K562 (cell line): ENCODE measurements at regions not wholly inside any gene's neighbourhood (a gene's known extent, or its start where the extent isn't known, plus 50 kb on each side); places are given as distances from the start of the nearest gene placed in this dataset.

Experiments
- ATAC-seq: fragments of 200-7000 bp; cut with Tn5 transposase; 3 replicates; pipeline ENCODE4 v1.9.1; 2020; ENCODE audit warnings: moderate library complexity
- BruUV-seq: library from RNA; stranded (reverse); fragments of 400-500 nt; replicated peaks from 2 replicates; lab custom pipeline; 2021; lab: Mats Ljungman, UMichigan
- CTCF ChIA-PET: fragments of 300-600 bp; formaldehyde crosslinking; extraction: SDS; loops from one replicate; lab custom pipeline; 2021; ENCODE audit warnings: low intra/inter-chr PET ratio; lab: Yijun Ruan, JAX
- POLR2A ChIA-PET: fragments of 300-600, 350-650 bp; sonication (Branson Sonifier 250); formaldehyde crosslinking; extraction: SDS; loops from one replicate; lab custom pipeline; 2021; ENCODE audit warnings: antibody characterized with exemption, inconsistent platforms; lab: Yijun Ruan, JAX
- DNase-seq, 4 experiments: peaks; one replicate each; pipeline versions ENCODE4 v3.0.0 to v3.0.0-alpha.2; 2011 to 2018; ENCODE audit warnings: low spot score in 3 of 4, mixed read lengths in 3 of 4; ENCODE audit errors: extremely low read depth in 1 of 4
- FAIRE-seq: peaks from 2 replicates; lab custom pipeline; 2011; peaks lifted over from hg19 to GRCh38; lab: Jason Lieb, UNC
- H2AFZ ChIP-seq: 2 replicates; pipeline ENCODE4 v1.6.0; 2011; ENCODE audit warnings: low read depth, low read length, control low read depth, inconsistent platforms
- H3K27ac ChIP-seq: fragments of 200-600 bp; 3 replicates; pipeline ENCODE4 v1.8.0; 2011; ENCODE audit warnings: low read depth, mild to moderate bottlenecking, control low read depth, inconsistent platforms, low read length, moderate library complexity, mixed read lengths; ENCODE audit errors: extremely low read depth
- H3K27me3 ChIP-seq, 2 experiments: fragments of 300-600 bp in 1 of 2; 2 replicates in 1 of 2; 3 replicates in 1 of 2; pipeline versions ENCODE4 v1.6.0 to v1.8.0; 2011; ENCODE audit warnings: inconsistent platforms in 2 of 2, low read length in 2 of 2, mild to moderate bottlenecking in 1 of 2, mixed read lengths in 1 of 2, moderate library complexity in 1 of 2; ENCODE audit not compliant: control insufficient read depth in 2 of 2, insufficient read depth in 2 of 2
- H3K36me3 ChIP-seq: fragments of 300-600 bp; 3 replicates; pipeline ENCODE4 v1.8.0; 2011; ENCODE audit warnings: mild to moderate bottlenecking, low read length, inconsistent platforms; ENCODE audit not compliant: control insufficient read depth, insufficient read depth
- H3K4me1 ChIP-seq, 2 experiments: fragments of 200-600 bp in 1 of 2; replicated peaks in 1 of 2; 2 replicates in 1 of 2; 3 replicates in 1 of 2; pipeline versions ENCODE4 v1.5.1 to v1.8.0; 2011; ENCODE audit warnings: inconsistent platforms in 2 of 2, low read length in 2 of 2, mild to moderate bottlenecking in 1 of 2, mixed read lengths in 1 of 2, moderate library complexity in 1 of 2; ENCODE audit not compliant: control insufficient read depth in 2 of 2, insufficient read depth in 2 of 2
- H3K4me2 ChIP-seq: 2 replicates; pipeline ENCODE4 v1.6.1; 2011; ENCODE audit warnings: low read length, control low read depth, inconsistent platforms, mixed read lengths; ENCODE audit not compliant: insufficient read depth
- H3K4me3 ChIP-seq: fragments of 200-600 bp; sonication (generic), shearing (Covaris generic); 2 replicates; pipeline ENCODE4 v1.5.1; 2016; ENCODE audit warnings: control low read depth, inconsistent platforms
- H3K79me2 ChIP-seq: fragments of 200-600 bp; 3 replicates; pipeline ENCODE4 v1.8.0; 2011; ENCODE audit warnings: low read length, inconsistent platforms; ENCODE audit not compliant: control insufficient read depth, insufficient read depth
- H3K9ac ChIP-seq, 2 experiments: 2 replicates each; pipeline versions ENCODE4 v1.6.0 to v1.6.1; 2011; ENCODE audit warnings: low read depth in 2 of 2, low read length in 2 of 2, control low read depth in 1 of 2, inconsistent platforms in 1 of 2, mild to moderate bottlenecking in 1 of 2, mixed read lengths in 1 of 2; ENCODE audit not compliant: insufficient read depth in 1 of 2
- H3K9me1 ChIP-seq: one replicate; pipeline ENCODE4 v1.6.0; 2011; ENCODE audit warnings: inconsistent platforms, mild to moderate bottlenecking, low read length, moderate library complexity; ENCODE audit not compliant: control insufficient read depth, insufficient read depth
- H3K9me3 ChIP-seq: replicated peaks from 2 replicates; pipeline ENCODE4 v1.5.1; 2011; ENCODE audit warnings: low read depth, low read length, inconsistent platforms; ENCODE audit not compliant: control insufficient read depth, insufficient read depth
- H4K20me1 ChIP-seq: replicated peaks from 2 replicates; pipeline ENCODE4 v1.6.1; 2011; ENCODE audit warnings: low read length, inconsistent platforms, mixed read lengths; ENCODE audit not compliant: control insufficient read depth, insufficient read depth
- BRD4 ChIP-seq: fragments of 200-600 bp; sonication (generic); IDR thresholded peaks from 2 replicates; pipeline ENCODE4 v1.6.1; 2017; ENCODE audit warnings: inconsistent platforms
- CBX3 ChIP-seq, 2 experiments: IDR thresholded peaks; 1 replicate in 1 of 2; 2 replicates in 1 of 2; pipeline ENCODE4 v1.6.1; 2012; ENCODE audit warnings: inconsistent platforms in 2 of 2, low read length in 2 of 2, borderline replicate concordance in 1 of 2, control low read depth in 1 of 2
- CREB1 ChIP-seq, 2 experiments: sonication (generic) in 1 of 2; formaldehyde crosslinking in 1 of 2; IDR thresholded peaks; 2 replicates each; pipeline versions ENCODE4 v1.6.1 to v1.8.0; 2012 to 2022; ENCODE audit warnings: inconsistent platforms in 1 of 2, mild to moderate bottlenecking in 1 of 2, missing genetic modification reagents in 1 of 2, moderate library complexity in 1 of 2
- E2F4 ChIP-seq: sonication (generic); formaldehyde crosslinking; IDR thresholded peaks from 2 replicates; pipeline ENCODE4 v1.8.0; 2022; ENCODE audit warnings: mild to moderate bottlenecking, low read depth, missing genetic modification reagents
- FOXP4 ChIP-seq: sonication (generic); formaldehyde crosslinking; IDR thresholded peaks from 2 replicates; pipeline ENCODE4 v1.8.0; 2022; ENCODE audit warnings: mild to moderate bottlenecking, missing genetic modification reagents, borderline replicate concordance
- HNRNPLL ChIP-seq: fragments of 200-400 bp; formaldehyde crosslinking; IDR thresholded peaks from 2 replicates; pipeline ENCODE4 v1.6.1; 2017; ENCODE audit warnings: low read length, low read depth, mild to moderate bottlenecking; ENCODE audit not compliant: poor library complexity, severe bottlenecking
- HSF4 ChIP-seq: fragments of 250-450 bp; sonication (Bioruptor Pico); IDR thresholded peaks from 2 replicates; pipeline ENCODE4 v2.1.2; 2022; ENCODE audit warnings: mild to moderate bottlenecking, moderate library complexity, borderline replicate concordance
- KDM5B ChIP-seq: fragments of 200-600 bp; sonication (generic); IDR thresholded peaks from 2 replicates; pipeline ENCODE4 v1.6.1; 2012; ENCODE audit warnings: low read depth, mild to moderate bottlenecking, moderate library complexity, low read length, control low read depth, inconsistent platforms; ENCODE audit not compliant: insufficient replicate concordance
- L3MBTL2 ChIP-seq: fragments of 450-650 bp; IDR thresholded peaks from 2 replicates; pipeline ENCODE4 v1.6.1; 2016; ENCODE audit warnings: mild to moderate bottlenecking, moderate library complexity
- MECOM ChIP-seq: fragments of 250-450 bp; sonication (Bioruptor Pico); IDR thresholded peaks from 2 replicates; pipeline ENCODE4 v1.8.0; 2022; ENCODE audit warnings: inconsistent platforms
- MTA3 ChIP-seq: fragments of 450-650 bp; formaldehyde crosslinking; IDR thresholded peaks from 2 replicates; pipeline ENCODE4 v1.6.1; 2017; ENCODE audit warnings: mild to moderate bottlenecking, borderline replicate concordance
- NCOA4 ChIP-seq: fragments of 450-650 bp; IDR thresholded peaks from 2 replicates; pipeline ENCODE4 v1.6.1; 2018; ENCODE audit warnings: mild to moderate bottlenecking; ENCODE audit not compliant: partially characterized antibody
- NEUROD1 ChIP-seq: fragments of 150-350 bp; IDR thresholded peaks from 2 replicates; pipeline ENCODE4 v1.6.1; 2014; ENCODE audit warnings: borderline replicate concordance, low read length, low read depth; ENCODE audit not compliant: partially characterized antibody
- NFXL1 ChIP-seq: fragments of 450-650 bp; formaldehyde crosslinking; IDR thresholded peaks from 2 replicates; pipeline ENCODE4 v1.4.0; 2021; ENCODE audit warnings: mild to moderate bottlenecking
- NONO ChIP-seq, 2 experiments: fragments of 200-400 bp in 1 of 2; fragments of 450-650 bp in 1 of 2; formaldehyde crosslinking in 1 of 2; IDR thresholded peaks; 2 replicates each; pipeline ENCODE4 v1.6.1; 2017; ENCODE audit warnings: low read depth in 2 of 2, mild to moderate bottlenecking in 2 of 2, moderate library complexity in 2 of 2, low read length in 1 of 2
- NUFIP1 ChIP-seq: fragments of 450-650 bp; IDR thresholded peaks from 2 replicates; pipeline ENCODE4 v1.6.1; 2018; ENCODE audit not compliant: partially characterized antibody
- SIRT6 ChIP-seq: IDR thresholded peaks from one replicate; pipeline ENCODE4 v1.6.1; 2012; ENCODE audit warnings: low read depth, mild to moderate bottlenecking, control low read depth, inconsistent platforms, low read length, moderate library complexity
- WGBS: fragments of 100-300 bp; shearing (Covaris generic); methylation state at CpG from one replicate; pipeline ENCODE4 v1.1.6; 2016; ENCODE audit warnings: low coverage, mixed read lengths; ENCODE audit not compliant: insufficient coverage; ENCODE audit errors: missing lambda C conversion rate; 5-methylcytosine and 5-hydroxymethylcytosine counted together
- in situ Hi-C: fragments of 300-500 bp; cut with MboI; formaldehyde crosslinking; loops from 4 replicates; pipeline ENCODE4 v1.15.0; 2018; ENCODE audit warnings: inconsistent platforms, mixed read lengths
- intact Hi-C: fragments of 100-400 bp; cut with micrococcal nuclease; formaldehyde crosslinking; loops from 2 replicates; pipeline ENCODE4 v1.14.2; 2022
- TF ChIP-seq, protein P1 (sequence below): sonication (generic); formaldehyde crosslinking; IDR thresholded peaks from 2 replicates; pipeline ENCODE4 v1.9.0; 2022; ENCODE audit warnings: mild to moderate bottlenecking, missing genetic modification reagents

- TF ChIP-seq E2F4 (no peak), KDM5B (no peak), L3MBTL2 (no peak)
- TF ChIP-seq, protein P1, sequence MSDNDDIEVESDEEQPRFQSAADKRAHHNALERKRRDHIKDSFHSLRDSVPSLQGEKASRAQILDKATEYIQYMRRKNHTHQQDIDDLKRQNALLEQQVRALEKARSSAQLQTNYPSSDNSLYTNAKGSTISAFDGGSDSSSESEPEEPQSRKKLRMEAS (CRISPR knock-in tag) = no peak
- TF ChIP-seq, all 486 proteins: peak for 0
These were observed 229.0 kb downstream of the BLID start (continued) for GRCh38 chr11:121886996-121887395.

DNA sequence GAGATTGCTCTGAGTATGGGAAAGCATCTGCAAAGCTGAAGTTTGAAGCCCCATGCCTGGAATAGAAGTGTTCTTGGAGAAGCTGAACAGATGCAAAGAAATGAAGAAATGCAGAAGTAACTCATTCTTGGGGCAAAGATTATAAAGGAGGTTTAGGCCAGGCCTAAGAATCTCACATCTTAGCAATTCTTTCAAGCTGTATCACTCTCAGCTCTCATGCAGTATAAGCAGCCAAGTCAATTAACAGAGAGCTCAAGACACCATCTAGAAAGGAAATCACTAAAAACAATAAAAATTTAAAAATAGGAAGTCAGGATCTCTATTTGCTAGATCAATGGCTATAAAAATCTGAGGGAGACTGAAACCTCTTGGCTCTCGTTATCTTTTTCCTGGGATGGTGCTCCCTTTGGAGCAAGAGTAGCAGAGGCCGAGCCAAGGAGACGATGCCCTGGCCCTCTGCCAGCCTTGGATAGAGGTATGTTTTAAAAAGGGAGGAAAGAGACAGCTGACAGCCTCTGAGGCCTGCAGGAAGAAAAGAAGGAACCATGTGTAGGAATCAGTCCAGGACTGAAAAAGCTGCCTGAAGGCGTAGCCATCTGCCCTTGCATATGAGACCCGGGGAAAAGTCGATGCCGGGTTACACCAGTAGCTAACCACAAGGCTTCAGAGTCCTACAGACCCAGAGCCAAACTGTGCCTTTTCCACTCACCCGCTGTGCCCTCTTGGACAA is 229.8 kb downstream of the BLID start:
- no peaks in the 10 kb centered on the region; the same call in 1 of the 2 replicates for H3K9me3 ChIP-seq
- H2AFZ ChIP-seq = no peak overlapping the region
- in situ Hi-C loops = no loop called here
- H3K79me2 ChIP-seq = no peaks in the 10 kb centered on the region
- H3K27ac ChIP-seq = no peak overlapping the region
- no peaks in the 10 kb centered on the region for H4K20me1 ChIP-seq
- no peak for DNase-seq
- no peaks in the 10 kb centered on the region for H3K27me3 ChIP-seq
- BruUV-seq = no TSS peak
- POLR2A ChIA-PET = no interaction called here
- H3K9me1 ChIP-seq = no peaks in the 10 kb centered on the region
- no peak overlapping the region for H3K9ac ChIP-seq
- WGBS = 1% methylated on average over 8 of the region's 8 CpGs
- intact Hi-C loops = no loop called here
- no peak overlapping the region for H3K4me2 ChIP-seq
- H3K4me1 ChIP-seq = no peaks in the 10 kb centered on the region
- CTCF ChIA-PET = no interaction called here
- no peaks in the 10 kb centered on the region for H3K36me3 ChIP-seq
- FAIRE-seq = no peak
- no peak for ATAC-seq
- no peak overlapping the region for H3K4me3 ChIP-seq
- no peak for TF ChIP-seq NFXL1 (CRISPR knock-in tag)
- TF ChIP-seq NUFIP1 = no peak
- TF ChIP-seq CREB1 (IDR thresholded peaks at IDR 0.05) = no peak
- no peak for TF ChIP-seq CREB1 (CRISPR knock-in tag; IDR thresholded peaks at IDR 0.05)
- TF ChIP-seq HSF4 (CRISPR knock-in tag) = no peak
- no peak for TF ChIP-seq HNRNPLL
- no peak for TF ChIP-seq MTA3
- no peak for TF ChIP-seq CBX3 (IDR thresholded peaks at IDR 0.05; ENCODE audit: borderline replicate concordance in 1 of 2, low read length in 2 of 2)
- TF ChIP-seq NEUROD1 = no peak
- TF ChIP-seq MECOM (CRISPR knock-in tag) = no peak
- no peak for TF ChIP-seq FOXP4 (CRISPR knock-in tag)
- TF ChIP-seq NCOA4 = no peak
- TF ChIP-seq BRD4 = no peak
- TF ChIP-seq NONO (IDR thresholded peaks at IDR 0.05; ENCODE audit: low read depth in 2 of 2, low read length in 1 of 2) = no peak
- TF ChIP-seq SIRT6 = no peak
